Glomerular visceral epithelial cell (primary cell): ENCODE measurements at regions not wholly inside any gene's neighbourhood (a gene's known extent, or its start where the extent isn't known, plus 50 kb on each side); places are given as distances from the start of the nearest gene placed in this dataset.

ENCODE experiments used
- DNase-seq: peaks from one replicate; pipeline ENCODE4 v3.0.0-alpha.2; 2016; ENCODE audit errors: extremely low spot score

DNA sequence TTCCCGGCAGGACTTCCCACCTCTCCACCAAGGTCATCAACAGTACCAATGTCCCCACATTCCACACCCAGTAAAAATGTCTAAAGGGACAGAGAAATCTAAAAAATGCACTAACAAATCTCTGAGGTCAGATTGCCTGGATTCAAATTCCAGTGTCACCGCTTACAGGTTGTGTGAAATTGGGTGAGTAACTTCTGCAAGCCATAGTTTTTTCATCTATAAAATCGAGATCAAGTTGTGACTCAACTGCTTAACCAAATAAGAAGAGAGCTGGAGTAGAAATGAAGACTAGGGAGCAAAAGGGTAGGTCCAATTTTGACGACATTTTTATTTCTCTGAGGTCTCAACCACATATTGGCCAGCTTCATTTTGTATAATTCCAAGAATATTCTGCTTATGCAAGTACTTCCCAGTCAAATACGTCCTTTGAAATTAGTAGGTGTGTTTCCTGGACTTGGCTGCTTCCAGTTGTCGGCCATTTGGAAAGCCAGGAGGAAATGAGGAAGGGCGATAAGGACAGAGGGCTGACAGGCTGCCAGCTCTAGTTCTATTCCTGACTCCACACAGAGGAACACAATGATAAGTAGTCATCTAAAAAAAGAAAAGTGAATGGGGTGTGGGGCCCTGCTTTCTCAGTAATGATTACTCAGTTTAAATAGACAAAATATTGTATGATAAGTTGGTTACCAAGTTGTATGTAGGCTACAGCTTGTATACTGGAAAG, 57.7 kb upstream of the ZC3H11B start:
- DNase-seq: no peak

DNA sequence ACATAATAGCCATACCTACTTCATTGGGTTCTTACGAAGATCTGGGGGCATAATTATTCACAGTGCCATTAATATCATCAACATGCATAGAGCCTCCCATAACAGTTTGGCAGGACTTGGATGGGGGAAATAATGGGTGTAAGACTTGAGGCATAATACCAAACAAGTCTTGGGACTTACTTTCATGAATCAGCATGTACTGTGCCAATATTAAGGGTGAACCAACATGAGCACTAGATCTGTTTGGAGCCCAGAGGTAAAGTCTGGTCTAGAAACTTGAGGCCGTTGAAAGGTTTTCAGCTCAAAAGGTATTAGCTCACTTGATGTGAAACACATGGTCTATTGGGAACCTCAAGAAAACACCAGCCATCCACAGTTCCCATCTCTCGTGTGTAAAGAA, 56.7 kb upstream of the ZC3H11B start:
- no peak for DNase-seq

DNA sequence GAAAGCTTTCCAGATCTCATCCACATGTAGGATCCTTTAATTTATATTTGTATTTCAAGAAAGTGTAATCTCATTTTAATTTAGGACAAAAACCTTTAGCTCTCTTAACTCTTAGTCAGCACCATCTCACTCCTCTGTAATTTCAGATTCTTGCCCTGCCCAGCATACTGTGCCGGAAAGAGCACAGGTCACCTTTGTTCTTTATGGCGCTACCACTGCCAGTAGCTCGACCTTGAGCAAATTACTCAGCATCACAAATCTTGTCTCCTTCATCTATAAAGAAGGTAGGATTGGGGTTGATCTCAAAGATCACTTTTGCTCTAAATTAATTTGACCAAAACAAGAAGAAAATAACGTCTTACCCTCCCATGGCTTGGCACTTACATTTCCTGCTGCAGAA, 56.1 kb upstream of the ZC3H11B start:
- DNase-seq: no peak

DNA sequence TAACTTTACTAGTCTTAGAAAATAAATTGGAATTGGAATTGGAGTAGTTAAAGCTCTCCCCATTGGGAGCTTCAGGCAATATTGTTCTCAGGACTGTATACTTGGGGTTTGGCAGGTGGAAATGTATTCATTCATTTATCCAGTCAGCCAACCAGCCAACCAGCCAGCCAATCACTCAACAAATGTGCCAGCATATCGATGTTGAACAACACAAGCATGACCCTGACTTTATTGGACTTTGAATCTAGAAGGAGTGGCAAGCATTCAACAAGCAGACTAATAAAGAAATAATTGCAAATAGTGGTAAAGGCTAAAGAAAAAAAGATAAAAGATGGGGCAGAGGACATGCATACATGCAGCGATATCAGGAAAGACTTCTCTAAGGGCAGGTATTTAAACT, 55.5 kb upstream of the ZC3H11B start:
- DNase-seq: no peak

DNA sequence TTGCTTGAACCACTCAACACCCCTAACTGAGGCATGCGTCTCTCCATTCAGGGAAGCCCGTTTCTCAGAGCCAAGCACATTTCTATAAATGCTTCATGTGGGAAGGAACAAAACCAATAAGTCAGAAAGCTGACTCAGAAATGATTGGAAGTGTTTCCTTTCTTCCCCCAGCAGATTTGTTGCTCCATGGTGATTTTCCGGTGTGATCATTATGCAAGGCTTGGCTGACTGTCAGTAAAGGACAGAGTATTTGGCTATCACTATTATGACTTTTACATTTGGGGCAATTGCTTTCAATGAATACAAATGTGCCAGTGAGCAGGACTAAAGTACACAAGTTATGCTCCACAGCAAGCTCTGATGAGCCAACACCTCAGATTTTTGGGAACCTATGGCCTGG, 53.3 kb upstream of the ZC3H11B start:
- DNase-seq: no peak

DNA sequence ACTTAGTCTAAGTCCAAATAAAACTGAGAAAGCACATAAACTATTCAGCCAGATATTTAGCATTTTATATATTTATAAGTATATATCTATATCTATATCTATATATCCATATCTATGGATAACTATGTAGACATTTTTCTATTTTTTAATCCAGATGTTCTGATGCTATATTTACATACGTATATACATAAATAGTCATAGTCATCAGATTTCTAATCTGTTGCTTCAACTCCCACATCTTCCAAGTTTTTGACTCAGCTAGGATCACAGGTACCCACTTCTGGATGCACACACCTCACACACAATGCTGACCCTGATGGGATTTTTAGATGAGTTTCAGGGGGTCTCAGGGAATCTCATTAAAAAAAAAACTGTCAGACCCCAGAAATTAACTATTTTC, 52.2 kb upstream of the ZC3H11B start:
- DNase-seq: no peak

DNA sequence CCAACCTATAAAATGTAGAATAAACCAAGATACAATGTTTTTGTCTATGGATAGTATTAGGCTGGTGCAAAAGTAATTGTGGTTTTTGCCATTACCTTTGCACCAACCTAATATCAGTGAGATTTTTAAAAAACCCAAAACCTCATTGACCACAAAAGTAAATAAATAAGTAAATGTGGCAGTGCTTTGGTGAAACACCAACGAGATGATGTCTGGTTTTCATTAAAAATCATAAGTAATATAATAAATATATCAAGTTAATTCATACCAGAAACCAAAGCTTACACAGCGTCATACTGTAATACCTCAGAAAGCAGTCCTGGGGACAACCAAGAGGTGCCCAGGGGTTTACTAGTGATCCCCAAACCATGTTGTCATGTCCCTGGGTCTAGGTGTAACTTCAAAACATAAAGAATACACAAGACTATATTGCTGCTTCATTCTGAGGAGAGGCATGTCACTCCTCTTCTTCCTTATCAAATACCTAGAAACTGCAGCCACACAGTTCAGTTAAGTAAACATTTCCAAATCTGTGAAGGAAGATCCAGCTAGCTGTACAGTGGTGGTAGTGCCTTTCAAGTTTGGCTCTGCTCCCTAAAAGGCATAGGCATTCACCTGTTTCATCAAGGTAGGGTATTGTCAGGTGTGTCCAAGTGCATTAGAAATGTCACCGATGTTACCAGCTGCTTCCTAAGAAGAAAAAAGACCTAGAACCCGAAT, 51.6 kb upstream of the ZC3H11B start:
- DNase-seq: no peak
